Activated CD8-positive, alpha-beta memory T cell treated with anti-CD3 and anti-CD28 coated beads, Interleukin-2, amount 10 ng/mL, durations not matched to agents 7 days and 5 days (primary cell): ENCODE measurements at regions not wholly inside any gene's neighbourhood (a gene's known extent, or its start where the extent isn't known, plus 50 kb on each side); places are given as distances from the start of the nearest gene placed in this dataset.

Experiments used
- ATAC-seq: fragments of 150-1000 bp; cut with Tn5 transposase; one replicate; pipeline ENCODE4 v1.10.0; 2021; ENCODE audit warnings: moderate library complexity
- CTCF ChIA-PET: fragments of 350-600 bp; sonication (Branson Sonifier 250); formaldehyde crosslinking; loops from one replicate; lab custom pipeline; 2021; ENCODE audit warnings: antibody characterized with exemption; lab: Charles Lee
- DNase-seq: peaks from one replicate; pipeline ENCODE4 v3.0.0-alpha.2; 2020
- H3K27ac Mint-ChIP-seq: one replicate; pipeline ENCODE4 v1.8.0; 2021; ENCODE audit warnings: mild to moderate bottlenecking, mixed read lengths
- H3K27me3 Mint-ChIP-seq: one replicate; pipeline ENCODE4 v1.8.0; 2021; ENCODE audit warnings: mixed read lengths
- H3K36me3 Mint-ChIP-seq: one replicate; pipeline ENCODE4 v1.8.0; 2021; ENCODE audit warnings: mild to moderate bottlenecking, mixed read lengths
- H3K4me1 Mint-ChIP-seq: one replicate; pipeline ENCODE4 v1.8.0; 2021; ENCODE audit warnings: mixed read lengths
- H3K4me3 Mint-ChIP-seq: one replicate; pipeline ENCODE4 v1.8.0; 2021; ENCODE audit warnings: mild to moderate bottlenecking, moderate library complexity, mixed read lengths
- H3K9me3 Mint-ChIP-seq: one replicate; pipeline ENCODE4 v1.8.0; 2022; ENCODE audit warnings: low read depth, mixed read lengths

DNA sequence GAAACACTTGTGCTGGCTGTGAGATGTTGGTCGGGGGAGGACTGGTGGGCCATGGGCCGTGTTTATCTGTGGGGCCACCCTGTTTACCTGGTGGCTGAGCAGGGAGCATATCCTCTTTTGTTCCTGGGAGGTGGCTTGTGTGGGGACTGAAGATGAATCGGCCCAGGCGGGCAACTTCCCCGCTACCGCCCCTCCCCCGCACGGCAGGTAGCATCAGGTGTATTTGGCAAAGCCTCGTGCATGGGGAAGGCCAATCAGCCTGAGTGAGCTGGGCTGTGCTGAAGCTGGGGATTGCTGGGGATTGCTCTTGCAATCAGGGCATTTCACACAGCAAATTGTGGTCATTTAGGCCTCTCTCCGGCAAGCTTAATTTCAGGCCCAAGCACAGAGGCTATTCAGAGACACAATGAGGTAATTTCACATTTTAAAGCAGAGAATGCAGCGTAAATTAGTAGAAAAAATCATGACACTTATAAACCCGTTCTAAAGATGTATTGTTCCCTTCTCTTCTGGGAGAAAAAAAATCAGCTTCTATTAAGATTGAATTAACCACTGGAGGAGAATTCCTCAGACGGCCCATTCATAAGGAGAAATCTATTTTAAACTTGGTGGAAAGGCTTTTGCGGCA, 197.7 kb upstream of the POU3F1 start:
- Mint-ChIP-seq H3K4me1 (no peaks in the 10 kb centered on the region), H3K36me3 (no peaks in the 10 kb centered on the region), H3K9me3 (no peaks in the 10 kb centered on the region), H3K27me3 (peaks cover 13% of the 10 kb centered on the region), H3K27ac (no peak overlapping the region), H3K4me3 (no peak overlapping the region)
- ATAC-seq (no peak), DNase-seq (no peak)
- CTCF ChIA-PET, result no interaction called here

- ATAC-seq, result no peak
- H3K36me3 Mint-ChIP-seq, result no peaks in the 10 kb centered on the region
- CTCF ChIA-PET, result no interaction called here
- no peaks in the 10 kb centered on the region for H3K9me3 Mint-ChIP-seq
- no peak overlapping the region for H3K4me3 Mint-ChIP-seq
- no peak for DNase-seq
- H3K27ac Mint-ChIP-seq, result no peak overlapping the region
- no peaks in the 10 kb centered on the region for H3K4me1 Mint-ChIP-seq
- peaks cover 11% of the 10 kb centered on the region for H3K27me3 Mint-ChIP-seq
Observed at GRCh38 chr1:38243106-38243505, 196.5 kb upstream of the POU3F1 start.

DNA sequence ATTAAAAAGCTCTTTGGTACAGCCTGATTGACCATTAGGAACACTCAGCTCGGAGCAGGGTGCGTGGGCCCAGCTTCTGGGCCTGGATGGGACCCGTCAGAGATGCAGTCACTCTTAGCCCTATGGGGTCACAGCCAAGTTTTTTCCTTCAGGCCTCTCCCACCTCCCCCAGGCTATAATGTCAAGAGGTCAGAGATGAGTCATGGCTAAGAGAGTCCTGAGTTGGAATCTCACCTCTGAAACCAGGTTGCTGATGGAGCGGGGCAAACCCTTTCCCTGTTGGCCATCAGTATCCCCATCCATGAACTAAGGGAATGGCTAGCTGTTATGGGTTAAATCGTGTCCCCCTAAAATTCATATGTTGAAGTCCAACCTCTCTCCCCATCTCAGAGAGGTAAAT, 195.9 kb upstream of the POU3F1 start:
- DNase-seq (no peak), ATAC-seq (no peak)
- no peak overlapping the region for H3K27ac Mint-ChIP-seq
- H3K36me3 Mint-ChIP-seq, result no peaks in the 10 kb centered on the region
- H3K4me1 Mint-ChIP-seq, result no peaks in the 10 kb centered on the region
- CTCF ChIA-PET, result no interaction called here
- H3K4me3 Mint-ChIP-seq, result no peak overlapping the region
- H3K27me3 Mint-ChIP-seq, result peaks cover 8% of the 10 kb centered on the region
- H3K9me3 Mint-ChIP-seq, result no peaks in the 10 kb centered on the region

DNA sequence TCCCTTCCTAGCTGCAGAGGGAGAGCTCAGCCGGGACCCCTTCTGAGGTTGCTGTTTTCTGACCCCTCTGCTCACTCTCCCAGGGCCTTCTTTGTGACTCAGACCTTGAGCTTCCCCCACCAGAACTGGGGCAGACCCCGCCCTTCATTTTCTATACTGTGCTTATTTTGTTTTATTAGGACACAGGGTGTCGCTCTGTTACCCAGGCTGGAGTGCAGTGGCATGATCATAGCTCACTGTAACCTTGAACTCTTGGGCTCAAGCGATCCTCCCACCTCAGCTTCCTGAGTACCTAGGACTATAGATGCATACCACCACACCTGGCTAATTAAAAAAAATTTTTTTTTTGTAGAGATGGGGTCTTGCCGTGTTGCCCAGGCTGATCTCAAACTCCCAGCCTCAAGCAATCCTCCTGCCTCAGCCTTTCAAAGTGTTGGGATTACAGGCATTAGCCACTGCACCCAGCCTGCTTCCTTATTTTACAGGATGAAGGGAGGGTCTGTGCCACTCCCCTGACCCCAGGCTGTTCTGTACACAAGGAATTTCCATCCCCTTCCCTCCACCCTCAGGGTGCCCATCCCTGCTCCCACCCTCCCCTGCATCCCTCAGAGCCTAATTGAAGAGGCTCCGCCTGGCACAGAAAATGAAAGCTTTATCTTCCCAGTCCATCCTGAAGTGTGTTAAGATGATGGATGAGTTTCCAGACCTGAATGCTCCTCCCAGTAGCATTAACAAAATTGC, 195.2 kb upstream of the POU3F1 start:
- no peaks in the 10 kb centered on the region for H3K36me3 Mint-ChIP-seq
- H3K27ac Mint-ChIP-seq, result no peak overlapping the region
- no peaks in the 10 kb centered on the region for H3K4me1 Mint-ChIP-seq
- DNase-seq (no peak), ATAC-seq (no peak)
- H3K9me3 Mint-ChIP-seq, result no peaks in the 10 kb centered on the region
- CTCF ChIA-PET, result no interaction called here
- H3K4me3 Mint-ChIP-seq, result no peak overlapping the region
- H3K27me3 Mint-ChIP-seq, result peaks cover 5% of the 10 kb centered on the region

- no peak for DNase-seq
- no peak for ATAC-seq
- peaks cover 2% of the 10 kb centered on the region for H3K27me3 Mint-ChIP-seq
- H3K27ac Mint-ChIP-seq, result no peak overlapping the region
- H3K9me3 Mint-ChIP-seq, result no peaks in the 10 kb centered on the region
- CTCF ChIA-PET, result no interaction called here
- H3K4me3 Mint-ChIP-seq, result no peak overlapping the region
- no peaks in the 10 kb centered on the region for H3K36me3 Mint-ChIP-seq
- no peaks in the 10 kb centered on the region for H3K4me1 Mint-ChIP-seq
Observed at GRCh38 chr1:38240618-38241017, 194.0 kb upstream of the POU3F1 start.

DNA sequence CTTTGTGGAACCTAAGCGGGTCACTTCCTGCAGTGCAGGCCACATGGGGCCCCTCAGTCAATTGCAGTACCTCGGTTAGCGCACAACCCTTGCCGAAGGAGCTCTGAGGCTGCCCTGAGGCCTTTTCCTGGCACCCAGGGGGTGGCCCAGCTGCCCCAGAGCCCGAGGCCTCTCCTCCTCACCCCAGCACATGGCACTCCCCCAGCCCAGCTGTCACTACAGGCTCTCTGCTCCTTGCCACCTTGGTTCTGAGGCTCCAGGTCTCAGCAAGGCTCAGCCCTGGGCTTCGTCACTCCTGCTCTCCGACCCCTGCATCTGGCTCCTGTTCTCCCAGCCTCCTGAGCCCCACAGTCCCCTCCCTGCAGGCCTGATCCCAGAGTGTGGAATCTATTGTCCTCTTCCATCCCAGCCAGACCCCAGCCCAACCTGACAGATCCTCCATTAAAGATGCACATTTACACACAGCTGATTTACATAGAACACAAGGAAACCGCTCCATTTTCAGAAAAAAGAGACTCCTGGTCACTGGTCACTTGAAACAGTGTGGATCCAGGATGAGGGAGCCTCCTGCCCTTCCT, 192.8 kb upstream of the POU3F1 start:
- H3K36me3 Mint-ChIP-seq, result no peaks in the 10 kb centered on the region

DNA sequence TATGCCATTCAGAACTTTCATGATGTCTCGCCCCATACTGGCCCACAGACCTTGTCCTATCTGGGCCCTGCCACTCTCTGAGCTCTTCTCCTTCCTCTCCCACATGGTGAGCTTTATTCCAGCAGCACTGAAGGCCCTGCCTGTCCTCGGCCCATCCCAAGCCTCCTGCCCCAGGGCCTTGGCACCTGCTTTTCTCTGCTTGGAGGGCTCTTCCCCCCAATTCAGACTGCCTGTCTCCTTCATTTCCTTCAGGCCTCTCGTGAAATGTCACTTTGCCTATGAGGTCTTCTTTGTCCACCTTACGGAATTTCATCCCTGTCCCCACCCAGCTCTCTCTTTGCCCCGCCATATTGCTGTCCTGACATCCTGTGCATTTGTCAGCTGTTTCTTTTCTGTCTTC, 191.7 kb upstream of the POU3F1 start:
- Mint-ChIP-seq H3K27ac (no peak overlapping the region), H3K4me1 (no peaks in the 10 kb centered on the region), H3K4me3 (no peak overlapping the region), H3K36me3 (no peaks in the 10 kb centered on the region), H3K9me3 (no peaks in the 10 kb centered on the region), H3K27me3 (peaks cover 7% of the 10 kb centered on the region)
- CTCF ChIA-PET, result no interaction called here
- no peak for ATAC-seq
- DNase-seq, result no peak

More for the DNA sequence above, 192.8 kb upstream of the POU3F1 start:
- no peak overlapping the region for H3K4me3 Mint-ChIP-seq
- CTCF ChIA-PET, result no interaction called here
- no peak overlapping the region for H3K27ac Mint-ChIP-seq
- ATAC-seq, result no peak
- H3K27me3 Mint-ChIP-seq, result peaks cover 2% of the 10 kb centered on the region
- no peaks in the 10 kb centered on the region for H3K9me3 Mint-ChIP-seq
- no peaks in the 10 kb centered on the region for H3K4me1 Mint-ChIP-seq
- DNase-seq, result no peak

GRCh38 chr1:38235705-38236104, 189.1 kb upstream of the POU3F1 start:
- CTCF ChIA-PET, result no interaction called here
- H3K9me3 Mint-ChIP-seq, result no peaks in the 10 kb centered on the region
- no peak for ATAC-seq

DNA sequence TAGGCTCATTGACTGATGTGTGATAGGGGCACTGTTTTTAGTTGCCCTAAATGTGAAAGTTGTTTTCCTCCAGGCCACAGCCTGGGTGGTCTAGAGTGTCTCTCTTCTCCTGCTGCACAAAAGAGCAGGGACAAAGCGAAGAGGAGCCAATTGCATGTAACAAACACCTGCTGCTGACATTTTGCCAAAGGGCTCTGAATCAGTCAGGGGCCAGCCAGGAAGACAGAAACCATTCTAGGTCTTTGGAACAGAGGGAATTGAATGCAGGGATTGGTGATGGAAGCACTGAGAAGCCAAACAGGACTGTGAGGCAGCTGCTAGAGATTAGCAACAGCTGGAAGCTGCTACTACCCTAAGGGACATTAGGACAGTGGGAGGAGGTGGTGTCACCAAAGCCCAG, 185.3 kb upstream of the POU3F1 start:
- H3K27ac Mint-ChIP-seq, result no peak overlapping the region
- CTCF ChIA-PET, result no interaction called here

More at GRCh38 chr1:38235705-38236104, 189.1 kb upstream of the POU3F1 start:
- Mint-ChIP-seq H3K27ac (no peak overlapping the region), H3K27me3 (peaks cover 14% of the 10 kb centered on the region), H3K4me3 (no peak overlapping the region), H3K36me3 (no peaks in the 10 kb centered on the region), H3K4me1 (no peaks in the 10 kb centered on the region)
- DNase-seq, result no peak

DNA sequence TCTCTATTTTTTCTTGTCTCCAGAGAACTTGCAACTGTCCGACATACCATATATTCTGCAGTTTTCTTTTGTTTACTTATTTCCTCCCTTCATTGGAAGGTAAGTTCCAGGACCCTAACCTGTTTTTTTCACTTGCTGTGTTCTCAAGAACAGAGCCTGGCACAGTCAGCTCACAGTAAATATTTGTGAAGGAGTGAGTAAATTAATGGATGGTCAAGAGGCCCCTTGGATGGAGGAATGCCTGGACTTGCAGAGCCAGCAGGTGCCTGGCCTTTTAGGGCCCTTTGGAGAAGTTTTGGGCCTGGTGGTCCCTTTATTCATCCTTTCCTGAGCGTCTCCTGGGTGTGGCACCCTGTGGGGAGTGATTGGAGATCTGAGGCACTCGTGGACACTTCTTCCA, 182.1 kb upstream of the POU3F1 start:
- no peak overlapping the region for H3K27ac Mint-ChIP-seq
- H3K9me3 Mint-ChIP-seq, result no peaks in the 10 kb centered on the region
- CTCF ChIA-PET, result no interaction called here
- DNase-seq (no peak), ATAC-seq (no peak)
- no peaks in the 10 kb centered on the region for H3K4me1 Mint-ChIP-seq
- H3K27me3 Mint-ChIP-seq, result peaks cover 15% of the 10 kb centered on the region
- H3K4me3 Mint-ChIP-seq, result no peak overlapping the region
- no peaks in the 10 kb centered on the region for H3K36me3 Mint-ChIP-seq

More for the DNA sequence above, 185.3 kb upstream of the POU3F1 start:
- ATAC-seq, result no peak
- DNase-seq, result no peak
- Mint-ChIP-seq H3K9me3 (no peaks in the 10 kb centered on the region), H3K4me3 (no peak overlapping the region), H3K4me1 (no peaks in the 10 kb centered on the region), H3K36me3 (no peaks in the 10 kb centered on the region), H3K27me3 (peaks cover 17% of the 10 kb centered on the region)

- Mint-ChIP-seq H3K4me1 (no peaks in the 10 kb centered on the region), H3K27me3 (peaks cover 24% of the 10 kb centered on the region), H3K4me3 (no peak overlapping the region), H3K27ac (no peak overlapping the region), H3K9me3 (no peaks in the 10 kb centered on the region), H3K36me3 (no peaks in the 10 kb centered on the region)
- ATAC-seq (no peak), DNase-seq (no peak)
- CTCF ChIA-PET, result no interaction called here
Observed at GRCh38 chr1:38225745-38226144, 179.2 kb upstream of the POU3F1 start.

DNA sequence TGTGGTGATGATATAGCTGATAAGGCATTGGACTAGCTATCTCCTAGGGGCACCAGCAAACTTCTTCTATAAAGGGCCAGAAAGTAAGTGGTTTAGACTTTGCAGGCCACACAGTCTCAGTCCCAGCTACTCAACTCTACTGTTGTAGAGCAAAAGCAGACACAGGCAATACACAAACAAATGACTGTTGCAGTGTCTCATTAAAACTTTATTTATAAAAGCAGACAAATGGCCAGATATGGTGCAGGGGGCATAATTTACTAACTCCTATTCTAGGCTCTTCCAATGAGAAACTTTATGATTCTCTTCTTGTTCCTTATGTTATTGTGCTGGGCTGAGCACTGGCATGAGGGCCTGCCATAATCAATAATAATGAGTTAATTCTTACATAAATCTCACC, 176.8 kb upstream of the POU3F1 start:
- Mint-ChIP-seq H3K36me3 (no peaks in the 10 kb centered on the region), H3K9me3 (no peaks in the 10 kb centered on the region), H3K4me1 (no peaks in the 10 kb centered on the region), H3K27ac (no peak overlapping the region), H3K4me3 (no peak overlapping the region), H3K27me3 (peaks cover 35% of the 10 kb centered on the region)
- CTCF ChIA-PET, result no interaction called here
- no peak for ATAC-seq
- no peak for DNase-seq

- ATAC-seq (no peak), DNase-seq (no peak)
- Mint-ChIP-seq H3K9me3 (no peaks in the 10 kb centered on the region), H3K27me3 (peaks cover 35% of the 10 kb centered on the region), H3K4me3 (no peak overlapping the region), H3K36me3 (no peaks in the 10 kb centered on the region), H3K27ac (no peak overlapping the region), H3K4me1 (no peaks in the 10 kb centered on the region)
- CTCF ChIA-PET, result no interaction called here
Observed at GRCh38 chr1:38222891-38223290, 176.3 kb upstream of the POU3F1 start.

DNA sequence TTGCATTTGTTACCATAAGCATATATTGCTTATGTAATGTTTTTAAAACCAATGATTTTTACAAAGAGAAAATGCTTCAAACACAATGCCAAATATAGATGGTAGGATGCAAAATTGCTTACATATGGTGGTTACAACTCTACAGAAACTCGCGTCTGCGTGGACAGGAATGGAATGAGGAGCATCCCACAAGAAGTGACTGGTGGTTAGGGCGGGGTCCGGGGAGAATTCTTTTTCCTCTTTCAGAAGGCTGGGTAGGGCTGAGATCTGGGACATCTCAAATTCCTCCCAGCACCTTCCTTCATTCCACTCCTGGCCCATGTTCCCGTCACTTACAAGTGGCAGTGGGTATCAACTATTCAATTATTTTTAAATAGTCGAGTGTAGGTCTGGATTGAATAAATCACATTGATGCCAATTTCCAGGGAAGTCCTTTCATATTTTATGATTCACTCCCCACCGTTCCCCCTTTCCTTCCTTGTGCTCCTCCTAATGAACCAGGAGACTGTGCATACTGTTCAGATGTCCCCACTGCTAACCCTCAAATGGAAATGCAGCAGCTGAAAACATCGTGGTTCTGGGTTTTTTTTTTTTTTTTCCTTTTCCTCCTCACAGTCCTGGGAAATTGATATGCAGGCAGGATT, 174.5 kb upstream of the POU3F1 start:
- peaks cover 35% of the 10 kb centered on the region for H3K27me3 Mint-ChIP-seq
- no peaks in the 10 kb centered on the region for H3K4me1 Mint-ChIP-seq
- ATAC-seq (no peak), DNase-seq (no peak)
- no peak overlapping the region for H3K4me3 Mint-ChIP-seq
- H3K36me3 Mint-ChIP-seq, result no peaks in the 10 kb centered on the region
- CTCF ChIA-PET, result no interaction called here
- H3K9me3 Mint-ChIP-seq, result no peaks in the 10 kb centered on the region
- H3K27ac Mint-ChIP-seq, result no peak overlapping the region
